HG03135 (cell line): ENCODE measurements at regions not wholly inside any gene's neighbourhood (a gene's known extent, or its start where the extent isn't known, plus 50 kb on each side); places are given as distances from the start of the nearest gene placed in this dataset.
"Not testable (repeated sequence)": the region's sequence is repeated elsewhere in the genome, so short reads cannot be mapped to it uniquely, and the experiment has no call there.

ENCODE experiments used
- ATAC-seq: cut with Tn5 transposase; IDR thresholded peaks from one replicate; pipeline ENCODE4 v1.9.1; 2021; ENCODE audit warnings: mild to moderate bottlenecking, moderate library complexity; ENCODE audit not compliant: unreplicated experiment

- ATAC-seq, result no peak
Measured at GRCh38 chr14:52202151-52202550, 65.3 kb upstream of the PTGDR start.

- no peak for ATAC-seq
Measured at GRCh38 chr14:52190337-52190931, 77.1 kb upstream of the PTGDR start.

GRCh38 chr14:52189325-52189724 is 78.2 kb upstream of the PTGDR start:
- ATAC-seq, result no peak

GRCh38 chr14:52188381-52188780 is 79.1 kb upstream of the PTGDR start:
- no peak for ATAC-seq

- no peak for ATAC-seq
Measured at GRCh38 chr14:52185178-52185577, 82.3 kb upstream of the PTGDR start.

DNA sequence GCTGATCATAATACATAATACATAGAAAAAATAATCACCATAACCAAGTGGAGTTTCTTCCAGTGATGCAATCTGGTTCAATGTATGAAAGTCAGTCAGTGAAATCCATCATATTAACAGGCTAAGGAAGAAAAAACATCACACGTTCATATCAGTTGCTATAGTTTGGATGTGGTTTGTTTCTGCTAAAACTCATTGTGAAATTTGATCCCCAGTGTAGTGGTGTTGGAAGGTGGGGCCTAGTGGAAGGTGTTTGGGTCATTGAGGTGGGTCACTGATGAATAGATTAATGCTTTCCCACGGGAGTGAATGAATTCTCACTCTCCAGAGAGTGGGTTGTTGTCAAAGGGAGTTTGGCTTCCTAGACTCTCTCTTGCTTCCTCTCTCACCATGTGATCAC is 84.6 kb upstream of the PTGDR start:
- no peak for ATAC-seq

DNA sequence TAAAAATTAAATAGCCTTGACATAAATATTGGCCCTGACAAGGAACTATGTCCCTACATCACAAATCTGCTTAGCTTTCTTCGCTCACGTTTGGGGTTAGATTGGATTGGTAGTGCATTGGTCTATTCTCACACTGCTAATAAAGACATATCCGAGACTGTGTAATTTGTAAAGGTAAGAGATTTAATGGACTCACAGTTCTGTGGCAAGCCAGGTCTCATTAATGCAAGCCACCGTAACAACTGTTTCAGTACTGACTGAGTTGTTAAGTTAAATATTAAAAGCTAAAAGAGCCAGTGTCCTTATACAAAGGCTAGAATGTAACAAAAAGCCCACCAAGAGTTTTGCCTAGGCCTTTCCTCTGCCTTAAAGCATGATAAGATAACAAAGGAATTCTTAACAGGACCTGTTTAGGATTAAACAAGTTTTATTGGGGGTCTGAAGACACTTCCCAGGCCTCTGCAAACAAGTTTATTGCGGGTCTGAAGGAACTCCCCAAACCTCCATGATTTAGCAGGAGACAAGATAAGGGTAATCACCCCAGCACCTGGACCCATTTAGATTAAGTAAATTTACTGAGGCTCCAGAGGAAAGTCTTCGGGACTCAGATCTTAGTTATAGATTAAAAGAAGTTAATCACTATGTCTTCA is 88.2 kb upstream of the PTGDR start:
- ATAC-seq, result no peak

- ATAC-seq, result peak; percentile 92
Measured at GRCh38 chr14:52175982-52176502, 91.5 kb upstream of the PTGDR start.

DNA sequence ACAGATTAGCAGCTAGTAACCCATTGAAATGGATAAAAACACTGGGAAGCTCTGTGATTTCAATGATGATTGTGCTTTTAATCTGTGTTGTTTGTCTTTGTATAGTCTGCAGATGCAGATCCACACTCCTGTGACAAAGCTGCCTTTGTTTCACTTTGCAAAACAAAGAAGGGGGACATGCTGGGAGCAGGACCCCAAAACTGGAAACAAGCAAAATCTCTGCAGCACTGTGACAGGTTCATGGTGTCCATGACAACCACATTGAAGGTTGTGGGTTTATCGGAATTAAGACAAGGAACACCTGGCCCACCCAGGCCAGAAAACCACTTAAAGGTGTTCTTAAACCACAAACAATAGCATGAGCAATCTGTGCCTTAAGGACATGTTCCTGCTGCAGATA is 95.6 kb upstream of the PTGDR start:
- not testable (repeated sequence) for ATAC-seq

GRCh38 chr14:52166822-52167221 is 98.0 kb upstream of the NID2 start:
- ATAC-seq, result no peak

- ATAC-seq, result no peak
Measured at GRCh38 chr14:52155651-52156213, 86.9 kb upstream of the NID2 start.

- no peak for ATAC-seq
Measured at GRCh38 chr14:52154992-52155650, 86.3 kb upstream of the NID2 start.

- no peak for ATAC-seq
Measured at GRCh38 chr14:52153939-52154338, 85.1 kb upstream of the NID2 start.

DNA sequence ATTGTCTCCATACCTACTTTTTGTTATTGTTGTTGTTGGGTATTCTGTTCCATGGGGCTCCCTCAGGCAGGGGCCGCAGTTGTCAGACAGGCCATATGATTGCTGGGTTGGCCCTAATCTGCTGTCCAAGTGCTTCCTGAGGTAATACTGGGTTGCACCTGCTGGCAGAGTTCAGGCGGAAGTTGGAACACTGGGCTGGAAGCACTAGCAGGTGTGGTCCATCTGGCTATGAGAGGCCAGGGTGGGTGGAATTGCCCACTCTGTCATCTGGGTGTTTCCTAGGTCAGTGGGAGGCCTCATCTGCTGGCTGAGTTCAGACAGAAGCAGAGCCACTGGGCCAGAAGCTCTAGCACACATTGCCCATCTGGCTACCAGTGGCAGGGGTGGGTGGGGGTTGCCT is 81.3 kb upstream of the NID2 start:
- no peak for ATAC-seq

DNA sequence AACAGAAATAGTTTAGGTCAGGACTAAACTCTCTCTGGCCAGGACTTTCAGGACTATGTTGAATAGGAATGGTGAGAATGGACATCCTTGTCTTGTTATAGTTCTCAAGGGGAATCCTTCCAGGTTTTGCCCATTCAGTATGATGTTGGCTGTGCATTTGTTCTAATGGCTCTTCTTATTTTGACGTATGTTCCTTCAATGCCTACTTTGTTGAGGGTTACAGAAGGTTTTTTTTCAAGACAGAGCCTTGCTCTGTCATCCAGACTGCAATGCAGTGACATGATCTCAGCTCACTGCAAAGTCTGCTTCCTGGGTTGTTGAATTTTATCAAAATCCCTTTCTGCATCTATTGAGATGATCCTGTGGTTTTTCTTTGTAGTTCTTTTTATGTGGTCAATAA is 79.5 kb upstream of the NID2 start:
- no peak for ATAC-seq

- ATAC-seq, result no peak
Measured at GRCh38 chr14:52146504-52146903, 77.6 kb upstream of the NID2 start.

GRCh38 chr14:52144099-52144498 is 75.2 kb upstream of the NID2 start:
- ATAC-seq, result not testable (repeated sequence)

DNA sequence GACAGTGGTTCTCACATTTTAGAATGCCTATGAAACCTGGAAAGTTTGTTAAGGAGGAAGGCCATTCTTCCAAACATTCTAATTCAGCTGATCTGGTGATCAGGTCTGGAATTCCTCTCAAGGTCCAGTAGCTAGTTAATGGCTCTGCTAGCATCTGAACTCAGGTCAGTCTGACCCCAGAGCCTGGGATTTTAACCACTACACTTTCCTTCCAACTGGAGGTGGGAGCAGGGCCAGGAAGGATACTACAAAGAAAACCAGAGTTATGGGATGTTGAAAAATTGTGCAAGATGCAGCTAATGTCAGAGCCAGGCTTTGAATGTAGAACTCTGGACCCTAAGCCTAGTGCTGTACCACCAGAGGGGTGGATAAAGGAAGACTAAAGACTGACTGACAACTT is 73.6 kb upstream of the NID2 start:
- ATAC-seq, result no peak

- ATAC-seq, result no peak
Measured at GRCh38 chr14:52131640-52132320, 62.9 kb upstream of the NID2 start.

DNA sequence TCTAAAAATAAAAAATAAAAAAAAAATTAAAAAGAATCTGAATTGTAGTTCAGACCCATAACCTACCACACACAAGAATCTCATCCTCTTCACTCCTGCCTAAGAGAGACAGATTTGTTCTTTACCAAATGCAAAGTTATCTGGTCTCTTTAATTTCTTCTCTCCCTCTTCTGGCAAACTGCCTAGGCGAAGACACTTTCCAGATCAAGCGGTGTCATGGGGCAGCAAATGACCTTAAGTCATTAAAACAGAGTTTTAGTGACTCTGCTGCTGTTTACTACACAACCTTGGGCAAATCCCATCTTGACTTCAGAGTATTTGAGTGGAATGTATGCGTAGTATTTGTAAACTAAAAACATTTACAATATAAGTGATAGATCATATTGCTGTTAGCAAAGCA is 60.9 kb upstream of the NID2 start:
- ATAC-seq, result no peak

- ATAC-seq, result no peak
Measured at GRCh38 chr14:52125885-52126284, 57.0 kb upstream of the NID2 start.
